GM19463 (cell line): ENCODE measurements at regions not wholly inside any gene's neighbourhood (a gene's known extent, or its start where the extent isn't known, plus 50 kb on each side); places are given as distances from the start of the nearest gene placed in this dataset.

Experiments
- ATAC-seq: cut with Tn5 transposase; IDR thresholded peaks from one replicate; pipeline ENCODE4 v1.9.1; 2021; ENCODE audit warnings: mild to moderate bottlenecking, moderate library complexity; ENCODE audit not compliant: unreplicated experiment

GRCh38 chr3:110575702-110576101 lies 495.9 kb upstream of the NECTIN3 start:
- ATAC-seq = no peak

DNA sequence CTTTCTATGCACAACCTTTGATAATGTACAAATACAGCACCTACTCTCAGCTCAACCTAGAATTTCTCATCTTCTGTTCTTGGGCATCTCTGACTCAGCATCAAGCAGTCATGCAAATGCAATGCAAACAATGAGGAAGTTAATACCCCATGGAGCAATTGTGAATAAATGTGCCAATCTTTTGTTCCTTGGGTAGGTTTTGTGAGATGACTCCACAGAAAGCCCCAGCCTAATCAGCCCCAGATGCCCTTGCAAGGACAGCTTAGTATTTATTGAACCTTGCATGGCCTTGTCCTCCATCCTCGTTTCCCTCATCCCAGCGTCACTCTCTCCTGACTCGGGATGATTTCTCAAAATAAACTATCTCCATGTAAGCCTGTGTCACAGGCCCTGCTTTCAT lies 494.7 kb upstream of the NECTIN3 start:
- no peak for ATAC-seq

- no peak for ATAC-seq
These were observed 493.8 kb upstream of the NECTIN3 start for GRCh38 chr3:110577854-110578253.

DNA sequence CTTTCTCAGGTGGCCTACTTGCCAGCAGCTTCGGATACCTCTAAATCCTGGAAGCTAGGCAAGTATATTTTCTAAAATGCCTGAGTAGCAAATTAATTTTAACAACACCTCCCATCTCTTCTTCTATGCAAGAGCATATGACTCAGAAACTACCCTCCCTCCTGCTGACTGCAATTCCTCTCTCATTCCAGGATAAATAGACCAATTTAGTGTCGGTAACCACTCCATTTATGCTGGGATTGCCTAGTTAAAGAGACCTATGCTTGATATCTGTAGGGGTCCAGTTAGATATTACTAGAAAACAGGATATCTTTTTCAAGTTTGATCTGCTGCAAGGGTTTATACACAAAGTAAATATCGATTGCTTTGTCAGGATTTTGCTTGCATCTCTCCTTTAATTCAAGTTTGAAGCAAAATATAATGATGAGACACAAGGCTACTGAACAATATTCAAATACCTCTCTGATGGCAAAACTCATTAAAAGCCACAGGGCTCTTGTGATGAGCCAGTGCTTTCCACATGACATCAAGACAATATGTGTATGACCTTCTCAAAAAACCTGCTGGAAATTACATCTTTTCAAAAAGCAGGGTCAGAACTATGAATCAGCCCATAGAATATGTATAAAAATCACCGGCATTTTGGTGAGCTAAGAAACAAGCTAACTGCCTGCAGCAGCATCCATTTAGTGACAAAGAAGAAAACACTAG lies 491.6 kb upstream of the NECTIN3 start:
- no peak for ATAC-seq

GRCh38 chr3:110583373-110583935 lies 488.2 kb upstream of the NECTIN3 start:
- no peak for ATAC-seq

- no peak for ATAC-seq
These were observed 482.7 kb upstream of the NECTIN3 start for GRCh38 chr3:110588906-110589305.

- ATAC-seq = no peak
These were observed 482.3 kb upstream of the NECTIN3 start for GRCh38 chr3:110589341-110589740.

DNA sequence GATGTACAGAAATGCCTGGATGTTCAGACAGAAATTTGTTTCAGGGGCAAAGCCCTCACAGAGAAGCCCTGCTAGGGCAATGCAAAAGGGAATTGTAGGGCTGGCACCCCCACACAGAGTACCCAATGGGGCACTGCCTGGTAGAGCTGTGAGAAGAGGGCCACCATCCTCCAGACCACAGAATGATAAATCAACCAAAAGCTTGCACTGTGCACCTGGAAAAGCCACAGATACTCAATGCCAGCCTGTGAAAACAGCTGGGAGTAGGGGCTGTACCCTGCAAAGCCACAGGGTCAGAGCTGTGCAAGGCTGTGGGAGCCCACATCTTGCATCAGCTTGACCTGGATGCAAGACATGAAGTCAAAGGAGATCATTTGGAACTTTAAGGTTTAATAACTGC lies 477.9 kb upstream of the NECTIN3 start:
- ATAC-seq = no peak

GRCh38 chr3:110598847-110599490 lies 472.6 kb upstream of the NECTIN3 start:
- no peak for ATAC-seq

DNA sequence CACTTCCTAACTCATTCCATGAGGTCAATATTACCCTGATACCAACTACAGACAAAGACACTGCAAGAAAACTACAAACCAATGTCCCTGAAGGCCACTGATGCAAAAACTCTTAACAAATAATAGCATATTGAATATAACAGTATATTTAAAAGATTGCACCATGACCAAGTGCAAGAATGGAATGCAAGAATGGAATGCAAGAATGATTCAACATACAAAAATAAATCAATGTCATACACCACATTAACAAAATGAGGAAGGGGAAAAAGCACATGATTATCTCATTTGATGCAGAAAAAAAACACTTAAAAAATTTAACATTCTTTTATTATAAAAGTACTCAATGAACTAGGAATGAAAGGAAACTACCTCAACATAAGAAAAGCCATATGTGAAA lies 463.1 kb upstream of the NECTIN3 start:
- no peak for ATAC-seq

- no peak for ATAC-seq
These were observed 459.6 kb upstream of the NECTIN3 start for GRCh38 chr3:110612045-110612444.

GRCh38 chr3:110614186-110614585 lies 457.4 kb upstream of the NECTIN3 start:
- ATAC-seq = no peak

GRCh38 chr3:110615454-110615853 lies 456.2 kb upstream of the NECTIN3 start:
- no peak for ATAC-seq

GRCh38 chr3:110618512-110619226 lies 452.9 kb upstream of the NECTIN3 start:
- no peak for ATAC-seq

DNA sequence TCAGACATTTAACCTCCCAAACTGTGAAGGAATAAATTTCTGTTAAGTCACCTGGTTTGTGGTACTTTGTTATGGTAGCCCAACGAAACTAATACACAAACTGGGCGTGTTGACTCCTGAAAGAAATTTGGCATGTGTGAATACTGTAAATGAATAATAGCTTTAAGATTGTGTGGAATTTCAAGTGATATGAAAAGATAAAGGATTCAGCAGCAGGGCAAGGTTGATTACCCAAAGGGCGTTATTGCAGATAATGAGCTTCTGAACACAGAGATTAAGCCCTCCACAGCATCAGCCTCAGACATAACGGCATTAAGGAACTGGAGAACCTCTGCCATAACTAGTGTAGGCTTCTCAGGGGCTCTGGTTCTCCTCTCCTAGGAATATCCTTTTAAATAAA lies 451.5 kb upstream of the NECTIN3 start:
- no peak for ATAC-seq

DNA sequence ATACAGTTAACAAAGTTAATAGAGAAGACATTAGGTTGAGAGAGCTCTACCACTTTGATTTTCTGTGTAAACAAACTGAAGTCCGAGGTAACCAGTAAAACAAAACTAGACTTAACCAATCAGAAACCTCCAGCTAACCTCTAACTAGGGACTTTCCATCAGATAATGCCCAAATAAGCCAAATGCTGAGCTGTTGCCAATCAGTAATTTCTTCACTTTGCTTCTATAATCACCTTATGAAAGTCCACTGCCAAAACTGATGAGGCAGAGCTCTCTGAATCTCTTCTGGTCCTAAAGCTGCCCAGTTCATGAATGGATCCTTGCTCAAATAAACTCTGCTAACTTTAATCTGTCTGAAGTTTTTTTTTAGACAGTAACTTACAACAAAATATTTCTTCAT lies 448.0 kb upstream of the NECTIN3 start:
- ATAC-seq = peak; percentile 49

- ATAC-seq = no peak
These were observed 447.0 kb upstream of the NECTIN3 start for GRCh38 chr3:110624576-110624975.

DNA sequence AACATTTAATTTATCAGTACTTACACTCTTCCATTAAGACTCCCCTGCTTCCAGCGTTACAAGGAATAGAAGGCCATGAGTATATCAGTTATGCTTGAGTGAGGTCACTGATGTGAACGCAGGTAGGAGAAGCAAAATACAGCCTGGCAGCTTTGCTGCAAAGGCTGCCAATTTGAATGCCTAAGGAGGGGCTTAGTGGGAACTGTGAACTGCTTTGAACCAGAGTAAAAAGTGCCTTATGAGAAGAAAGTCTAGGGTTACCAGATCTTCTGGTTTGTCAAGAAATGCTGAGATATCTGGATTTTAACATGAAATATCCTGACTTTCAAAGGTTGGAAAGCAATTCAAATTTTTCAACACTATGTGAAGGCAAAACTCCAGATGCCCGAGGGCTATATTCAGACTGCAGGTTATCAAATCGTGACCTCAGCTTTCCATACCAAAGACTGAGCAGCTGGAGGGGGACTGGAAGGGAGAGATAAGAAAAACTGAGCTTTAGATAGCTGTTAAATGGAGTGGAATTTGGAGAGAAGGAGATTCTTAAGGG lies 446.3 kb upstream of the NECTIN3 start:
- ATAC-seq = no peak

- peak; percentile 55 for ATAC-seq
These were observed 444.9 kb upstream of the NECTIN3 start for GRCh38 chr3:110626652-110627111.

GRCh38 chr3:110628650-110629301 lies 442.8 kb upstream of the NECTIN3 start:
- ATAC-seq = no peak

GRCh38 chr3:110629917-110630316 lies 441.7 kb upstream of the NECTIN3 start:
- no peak for ATAC-seq
